CD1c-positive myeloid dendritic cell (primary cell): ENCODE measurements at regions not wholly inside any gene's neighbourhood (a gene's known extent, or its start where the extent isn't known, plus 50 kb on each side); places are given as distances from the start of the nearest gene placed in this dataset.

Source experiments
- DNase-seq: peaks from one replicate; pipeline ENCODE4 v3.0.0-alpha.2; 2016; ENCODE audit errors: extremely low spot score

DNA sequence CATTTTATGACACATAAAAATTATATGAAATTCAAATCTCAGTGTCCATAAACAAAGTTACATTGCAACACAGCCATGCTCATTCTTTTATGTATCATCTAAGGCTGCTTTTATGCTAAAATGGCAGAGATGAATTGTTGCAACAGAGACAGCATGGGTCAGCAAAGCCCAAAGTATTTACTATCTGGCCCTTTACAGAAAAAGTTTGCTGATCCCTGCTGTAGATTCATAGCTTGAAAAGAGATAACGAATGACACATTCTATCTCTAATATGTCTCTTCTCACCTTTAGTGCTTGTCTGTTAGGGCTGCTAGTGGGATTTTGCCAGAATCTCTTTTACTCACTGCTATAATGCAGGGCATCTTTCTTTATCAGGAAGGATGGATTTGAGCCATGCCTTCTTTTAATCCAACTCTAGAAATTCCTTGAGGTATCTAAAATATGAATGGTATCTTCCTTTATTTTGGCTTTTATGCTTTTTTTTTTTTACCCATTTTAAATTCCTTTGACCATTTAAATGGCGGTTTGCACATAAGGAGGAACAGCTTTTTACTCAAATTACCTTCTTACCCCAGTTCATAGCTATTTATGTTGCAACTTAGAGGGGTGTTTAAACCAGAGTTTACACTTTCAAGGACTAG lies 598.2 kb downstream of the PLPP3 start:
- DNase-seq: no peak

DNA sequence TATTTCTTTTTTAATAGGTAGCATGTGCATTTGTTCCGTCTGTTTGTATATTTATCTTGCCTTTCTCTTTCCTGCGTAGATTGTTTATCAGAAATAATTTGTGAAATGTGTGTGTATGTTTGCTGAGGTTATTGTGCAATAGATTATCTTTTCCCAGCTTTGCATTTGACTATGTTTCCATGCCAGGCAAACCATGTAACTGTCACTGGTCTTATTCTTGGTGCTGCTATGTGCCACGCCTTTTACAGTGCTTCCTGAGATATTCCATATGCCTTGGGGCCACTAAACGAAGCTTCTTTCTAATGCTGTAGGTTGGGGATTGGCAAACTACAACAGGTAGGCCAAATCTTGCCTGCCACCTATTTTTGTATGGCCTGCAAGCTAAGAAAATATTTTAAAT lies 598.8 kb downstream of the PLPP3 start:
- DNase-seq: no peak

DNA sequence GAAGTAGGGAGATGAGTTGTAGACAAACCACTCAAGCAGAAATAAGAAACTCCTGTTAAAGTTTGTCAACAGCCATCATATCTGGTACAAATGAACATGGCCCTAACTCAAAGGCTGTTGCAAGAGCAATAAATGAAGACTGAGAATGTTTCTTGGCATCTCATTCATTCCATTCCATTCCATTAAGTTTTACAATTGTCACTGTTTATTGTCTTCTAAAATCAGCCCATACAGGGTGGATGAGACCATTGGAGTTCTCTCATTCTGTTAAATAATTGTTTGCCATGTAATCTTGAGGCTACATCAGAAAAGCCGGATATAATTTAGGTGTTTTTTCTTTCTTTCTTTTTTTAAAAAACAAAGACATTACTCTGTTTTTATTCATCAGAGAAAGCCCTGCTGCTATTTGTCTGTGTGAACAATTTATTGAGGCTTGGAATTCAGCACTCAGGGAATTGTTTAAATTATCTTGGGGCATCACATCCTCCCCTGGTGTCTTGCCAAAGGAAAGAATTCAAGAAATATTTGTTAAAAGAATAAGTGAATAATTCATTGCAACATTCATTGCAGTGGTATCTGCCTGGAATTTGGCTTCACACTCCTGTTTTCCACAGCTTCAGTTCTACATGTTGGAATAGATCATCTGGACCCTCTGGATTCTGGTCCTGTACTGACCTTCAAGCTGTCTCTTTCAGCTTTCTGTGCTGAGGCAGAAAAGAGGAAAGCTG lies 604.5 kb downstream of the PLPP3 start:
- DNase-seq: no peak

DNA sequence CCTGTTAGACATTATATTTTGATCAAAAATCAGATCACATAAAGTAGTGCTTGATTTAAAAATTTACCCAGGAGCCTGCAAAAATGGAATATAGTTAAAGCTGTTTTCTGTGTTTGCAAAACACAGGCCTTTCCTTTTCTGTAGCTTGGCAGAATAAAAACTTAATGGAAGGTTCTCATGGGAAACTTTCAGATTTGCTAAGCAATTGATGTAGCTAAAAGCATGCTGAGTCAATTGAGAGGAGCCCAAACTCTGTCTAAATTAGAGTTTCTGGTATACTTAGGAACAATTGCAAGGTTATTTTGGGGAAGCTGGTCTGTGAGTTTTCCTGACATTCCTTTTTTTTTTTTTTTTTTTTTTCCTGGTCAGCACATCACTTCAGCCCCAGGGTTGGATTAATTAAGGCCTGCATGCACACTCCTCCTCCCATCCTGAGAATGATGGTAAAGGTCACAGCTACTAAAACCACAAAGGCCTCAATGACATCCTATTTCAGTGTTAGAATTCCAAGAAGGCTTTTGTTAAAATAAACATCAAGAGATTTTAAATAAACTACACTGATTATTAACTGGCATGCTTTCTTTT lies 608.7 kb downstream of the PLPP3 start:
- DNase-seq: no peak

DNA sequence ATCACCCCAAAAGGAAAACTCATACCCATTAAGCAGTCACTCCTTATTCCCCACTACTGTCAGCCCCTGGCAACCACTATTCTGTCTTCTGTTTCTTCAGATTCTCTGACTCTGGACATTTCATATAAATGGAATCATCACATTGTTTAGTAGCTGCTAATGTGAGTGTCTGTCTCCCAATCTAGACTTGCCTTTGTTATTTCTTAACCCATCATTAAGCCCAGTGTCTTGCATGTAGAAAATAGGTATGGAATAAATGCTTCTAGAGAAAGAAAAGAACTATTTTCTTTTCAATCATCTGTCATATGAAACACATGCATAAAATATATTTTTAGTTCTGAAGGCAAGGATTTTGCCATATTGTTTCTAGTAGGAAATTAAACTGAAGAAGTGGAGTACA lies 610.0 kb downstream of the PLPP3 start:
- no peak for DNase-seq

DNA sequence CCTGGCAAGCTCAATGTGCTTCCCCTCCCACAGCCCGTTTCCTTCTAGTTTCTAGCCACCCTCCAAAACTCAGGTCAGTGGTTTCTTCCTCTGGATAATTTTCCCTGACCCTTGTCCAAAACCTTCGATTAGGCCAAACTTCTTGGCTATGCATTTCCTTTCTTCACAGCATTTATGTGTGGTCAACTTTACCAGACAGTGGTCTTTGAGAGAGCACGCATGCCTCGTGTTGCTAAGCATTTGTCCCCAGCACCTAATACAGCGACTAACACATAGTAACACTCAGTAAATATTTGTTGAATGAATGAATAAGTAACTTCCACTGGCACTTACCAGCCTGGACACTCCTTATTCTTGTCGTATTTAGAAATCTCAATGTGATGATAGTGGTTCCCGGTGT lies 610.7 kb downstream of the PLPP3 start:
- DNase-seq: no peak

DNA sequence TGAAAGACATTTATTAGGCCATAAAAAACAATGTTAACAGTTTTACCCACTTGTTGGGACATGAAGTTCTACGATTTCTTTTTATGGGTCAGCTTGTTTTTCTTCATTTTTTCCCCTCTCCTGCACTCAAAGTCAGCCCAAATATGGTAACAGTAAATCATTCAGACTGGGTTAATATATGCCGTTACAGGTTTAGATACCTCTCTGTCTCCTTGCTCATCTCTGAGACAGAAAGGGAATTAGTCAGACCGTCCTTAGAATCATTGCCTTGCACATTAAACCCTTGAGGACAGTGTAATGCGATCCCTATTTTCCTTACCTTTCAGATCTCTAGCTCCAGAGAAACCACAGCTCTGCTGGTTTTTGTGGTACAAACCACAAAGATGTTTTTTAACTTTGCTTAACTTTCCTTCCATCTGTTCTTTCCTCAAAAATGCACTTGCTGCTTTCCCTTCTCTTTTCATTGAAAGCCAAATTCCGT lies 613.3 kb downstream of the PLPP3 start:
- no peak for DNase-seq

DNA sequence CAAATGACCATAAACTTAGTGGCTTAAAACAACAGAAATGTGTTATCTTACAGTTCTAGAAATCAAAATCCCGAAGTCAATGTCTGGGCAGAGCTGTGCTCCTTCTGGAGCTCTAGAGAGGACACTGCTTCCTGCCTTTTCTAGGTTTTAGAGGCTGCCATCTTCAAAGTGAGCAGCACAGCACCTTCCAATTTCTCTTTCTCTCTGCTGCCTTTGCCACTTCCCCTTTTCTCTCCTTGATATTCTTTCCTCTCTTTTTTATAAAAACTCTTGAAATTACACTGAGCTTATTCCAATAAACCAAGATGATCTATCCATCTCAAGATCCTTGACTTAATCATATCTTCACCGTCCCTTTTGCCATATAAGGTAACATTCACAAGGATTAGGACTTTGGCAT lies 616.9 kb downstream of the PLPP3 start:
- DNase-seq: no peak

DNA sequence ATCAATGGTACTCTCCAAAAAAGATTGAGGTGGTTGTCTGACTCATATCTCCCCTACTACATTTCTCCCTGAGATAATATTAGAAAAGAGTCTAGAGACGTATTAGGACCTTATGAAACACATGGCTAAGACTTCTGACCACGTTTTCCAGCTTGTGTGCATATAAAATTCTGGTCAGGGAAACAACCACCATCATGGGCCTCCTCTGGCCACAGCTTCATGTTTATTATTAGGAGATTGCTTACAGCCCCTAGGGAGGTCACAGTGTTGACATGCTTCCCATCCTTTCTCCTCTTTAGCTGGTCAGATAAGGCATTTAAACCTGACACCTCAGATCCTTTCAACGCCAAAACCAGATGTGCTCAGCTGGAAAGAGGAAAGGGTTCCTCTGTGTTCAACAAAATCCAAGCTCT lies 620.2 kb downstream of the PLPP3 start:
- no peak for DNase-seq

DNA sequence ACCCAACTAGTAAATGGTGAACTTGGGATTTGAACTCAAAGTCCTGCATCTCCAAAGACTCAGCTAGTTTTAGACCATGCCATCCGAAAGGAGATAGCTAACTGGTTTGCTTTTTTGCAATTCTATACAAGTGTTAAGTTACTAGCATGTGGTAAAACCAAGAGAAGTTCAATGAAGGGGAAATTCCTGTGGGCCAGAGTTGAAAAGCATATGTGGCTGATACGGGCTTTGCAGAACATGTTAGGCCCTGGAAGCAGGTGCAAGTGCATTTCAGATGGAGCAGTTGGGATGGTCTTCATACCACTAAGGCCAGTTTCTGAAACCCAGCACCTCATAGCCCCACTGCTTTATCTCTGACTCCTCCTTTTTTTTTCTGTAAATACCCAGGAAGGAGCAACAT lies 620.9 kb downstream of the PLPP3 start:
- no peak for DNase-seq

DNA sequence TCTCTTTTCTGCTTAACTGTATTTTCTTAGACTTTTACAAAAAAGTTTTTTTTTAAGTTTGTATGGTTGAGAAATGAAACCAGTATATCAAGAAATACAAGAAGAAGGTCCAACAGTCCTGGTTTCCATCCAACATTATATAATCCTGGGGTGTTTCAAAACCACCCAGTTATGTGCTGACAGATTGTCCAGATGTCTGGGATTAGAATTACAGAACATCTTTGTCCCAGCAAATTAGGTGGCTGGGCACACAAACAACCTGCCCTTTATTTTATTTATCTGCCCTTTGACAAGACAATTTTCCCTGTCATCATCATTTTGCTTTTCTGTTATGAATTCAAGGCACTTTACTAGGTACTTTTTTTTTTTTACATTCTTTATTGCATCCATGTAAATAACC lies 622.1 kb downstream of the PLPP3 start:
- no peak for DNase-seq

DNA sequence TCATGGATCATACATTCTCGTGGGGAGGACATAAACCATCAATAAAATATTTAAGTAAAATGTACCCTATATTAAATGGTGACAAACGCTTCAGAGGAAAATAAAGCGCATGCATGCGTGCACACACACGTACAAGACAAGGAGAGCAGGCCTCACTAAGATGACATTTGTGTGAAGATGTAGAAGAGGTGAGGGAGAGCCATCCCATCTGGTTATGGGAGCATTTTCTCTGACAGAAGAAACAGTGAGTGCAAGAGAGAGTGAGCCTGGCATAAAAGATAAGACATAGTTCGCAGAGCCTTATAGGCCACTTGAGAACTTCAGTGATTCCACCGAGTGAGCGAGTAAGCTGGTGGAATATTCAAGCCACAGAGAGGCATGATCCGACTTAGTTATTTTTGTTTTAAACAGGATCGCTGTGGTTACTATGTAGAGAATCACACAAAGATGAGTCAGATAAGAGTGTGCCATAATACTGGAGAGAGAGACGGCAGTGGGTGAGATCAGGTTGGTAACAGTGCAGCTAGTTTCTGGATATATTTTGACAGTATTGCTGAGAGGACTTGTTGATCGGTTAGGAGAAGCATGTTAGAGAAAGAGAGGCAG lies 624.2 kb downstream of the PLPP3 start:
- DNase-seq: no peak

DNA sequence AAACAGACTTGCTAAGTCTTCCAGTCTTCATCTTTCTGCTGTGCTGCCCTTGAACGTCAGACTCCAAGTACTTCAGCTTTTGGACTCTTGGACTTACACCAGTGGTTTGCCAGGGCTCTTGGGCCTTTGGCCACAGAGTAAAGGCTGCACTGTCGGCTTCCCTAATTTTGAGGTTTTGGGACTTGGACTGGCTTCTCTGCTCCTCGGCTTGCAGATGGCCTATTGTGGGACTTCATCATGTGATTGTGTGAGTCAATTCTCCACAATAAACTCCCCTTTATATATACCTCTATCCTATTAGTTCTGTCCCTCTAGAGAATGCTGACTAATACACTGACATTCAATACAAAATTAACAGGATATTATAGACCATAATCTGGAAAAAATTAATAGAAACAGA lies 628.1 kb downstream of the PLPP3 start:
- no peak for DNase-seq

DNA sequence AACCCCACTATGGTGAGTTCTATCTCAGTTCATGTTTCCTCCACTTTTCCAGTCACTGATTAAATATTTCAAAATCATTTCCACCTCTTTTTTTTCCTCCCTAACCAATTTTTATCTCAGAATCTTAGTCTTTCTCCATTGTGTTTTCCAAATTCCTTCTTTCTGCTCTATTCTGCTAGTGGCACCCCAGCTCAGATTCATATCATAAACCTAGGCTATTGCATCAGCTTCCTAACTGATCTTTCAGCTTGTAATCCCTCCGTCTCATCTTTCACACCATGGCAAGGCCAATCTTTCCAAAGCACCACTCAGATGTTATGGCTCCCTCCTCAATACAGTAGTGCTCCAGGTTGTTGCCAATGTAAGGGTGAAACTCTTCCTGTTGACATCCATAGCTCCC lies 631.9 kb downstream of the PLPP3 start:
- DNase-seq: no peak

DNA sequence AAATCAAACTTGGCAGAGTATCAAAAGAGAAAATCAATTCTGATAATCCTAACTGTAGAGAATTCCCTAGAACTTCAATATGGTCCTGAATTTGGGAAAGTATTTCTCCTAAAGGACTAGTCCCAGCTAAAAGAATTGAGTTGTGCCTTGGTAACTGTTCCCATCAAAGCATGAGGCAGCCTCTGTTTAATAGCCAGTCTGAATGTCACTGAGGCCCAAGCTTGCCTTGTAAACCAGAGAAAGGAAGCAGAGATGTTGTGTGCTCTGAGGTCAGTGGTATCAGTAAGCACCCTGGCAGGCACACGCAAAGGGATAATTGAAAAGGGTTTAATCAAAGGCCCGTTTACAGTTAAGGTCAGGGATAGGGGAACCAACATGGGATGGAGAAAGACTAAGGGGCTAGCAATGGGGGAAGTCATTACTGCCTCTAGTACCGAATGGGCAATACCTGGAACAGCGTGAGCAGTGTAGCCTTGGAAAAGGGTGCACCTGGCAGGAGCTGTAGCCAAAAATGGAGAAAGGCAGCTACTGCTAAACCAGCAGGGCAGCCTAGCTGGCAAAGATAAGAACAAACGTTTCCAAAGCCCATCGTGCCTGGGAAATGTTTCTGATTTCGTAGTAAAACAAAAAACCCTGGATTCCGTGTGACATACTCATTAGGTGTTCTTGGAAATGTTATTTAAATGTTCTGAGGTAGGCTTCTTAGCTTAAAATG lies 635.5 kb downstream of the PLPP3 start:
- DNase-seq: no peak

DNA sequence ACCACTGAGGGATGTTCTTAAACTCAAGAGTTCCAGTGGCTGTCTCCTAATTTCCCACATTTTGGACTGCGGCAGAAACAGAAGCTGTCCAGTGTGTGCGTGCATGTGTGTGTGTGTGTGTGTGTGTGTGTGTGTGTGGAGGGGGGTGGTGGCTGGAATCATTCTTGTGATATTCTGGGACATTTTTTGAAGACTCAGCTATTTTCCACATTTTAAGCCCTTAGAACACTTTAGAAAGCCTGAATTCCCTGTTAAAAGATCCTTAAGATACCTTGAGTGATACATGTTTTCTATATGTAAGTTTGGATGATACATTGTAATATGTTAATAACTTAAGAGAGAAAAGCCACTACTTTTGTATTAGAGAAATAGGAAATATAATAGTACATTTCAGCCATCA lies 636.4 kb downstream of the PLPP3 start:
- DNase-seq: no peak

DNA sequence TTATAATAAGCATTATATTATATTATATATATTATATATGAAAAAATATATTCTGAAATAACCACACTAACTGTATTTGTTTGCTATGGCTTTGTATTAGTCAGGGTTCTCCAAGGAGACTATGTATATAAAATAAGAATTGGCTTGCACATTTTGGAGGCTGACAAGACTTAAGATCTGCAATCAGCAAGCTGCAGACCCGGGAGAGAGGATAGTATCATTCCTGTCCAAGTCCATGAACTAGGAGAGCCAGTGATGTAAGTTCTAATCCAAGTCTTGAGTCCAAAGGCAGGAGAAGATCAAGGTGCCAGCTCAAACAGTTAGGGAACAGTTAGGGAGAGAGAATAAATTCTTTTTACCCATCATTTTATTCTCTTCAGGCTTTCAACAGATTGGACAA lies 639.5 kb downstream of the PLPP3 start:
- no peak for DNase-seq

DNA sequence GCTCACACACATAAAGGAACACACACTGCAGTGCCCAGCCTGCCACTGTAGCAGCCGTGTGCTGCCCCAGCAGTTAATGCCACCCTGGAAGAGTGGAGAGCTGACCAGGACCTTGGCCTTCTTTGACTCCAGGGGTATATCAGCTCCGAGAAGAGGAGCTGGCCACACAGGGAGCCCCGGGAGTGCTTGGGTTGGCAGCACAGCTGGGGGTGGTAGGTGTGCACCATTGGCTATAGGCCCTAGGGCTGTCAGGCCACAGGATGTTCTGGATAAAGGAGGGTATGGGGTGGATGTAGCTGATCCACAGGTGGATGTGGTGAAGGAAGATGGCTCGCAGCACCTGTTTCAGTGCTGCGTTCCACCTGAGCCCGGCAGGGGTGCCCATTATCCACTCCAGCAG lies 640.5 kb downstream of the PLPP3 start:
- no peak for DNase-seq

DNA sequence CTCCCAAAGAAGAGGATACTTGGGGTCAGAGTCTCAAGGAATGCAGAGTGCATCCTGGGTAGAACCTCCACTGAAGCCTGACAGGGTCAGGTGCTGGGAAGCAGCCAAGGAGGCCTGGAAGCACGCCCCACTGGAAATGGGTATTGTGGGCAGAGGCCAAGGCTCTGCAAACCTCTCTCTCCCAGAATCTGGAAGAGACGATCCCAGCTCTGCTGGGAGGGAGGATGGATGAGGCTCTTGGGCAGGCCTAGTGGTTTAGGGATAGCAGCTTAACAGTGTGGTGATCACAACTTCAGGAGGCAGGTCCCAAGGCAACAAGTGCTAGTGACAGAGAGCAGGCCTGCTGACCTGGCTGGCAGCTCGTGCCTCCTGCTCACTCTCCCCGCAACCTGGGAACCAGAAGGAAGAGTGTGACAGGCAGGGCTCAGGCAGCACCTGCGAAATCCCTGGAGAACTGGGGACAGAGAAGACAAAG lies 641.0 kb downstream of the PLPP3 start:
- DNase-seq: no peak

DNA sequence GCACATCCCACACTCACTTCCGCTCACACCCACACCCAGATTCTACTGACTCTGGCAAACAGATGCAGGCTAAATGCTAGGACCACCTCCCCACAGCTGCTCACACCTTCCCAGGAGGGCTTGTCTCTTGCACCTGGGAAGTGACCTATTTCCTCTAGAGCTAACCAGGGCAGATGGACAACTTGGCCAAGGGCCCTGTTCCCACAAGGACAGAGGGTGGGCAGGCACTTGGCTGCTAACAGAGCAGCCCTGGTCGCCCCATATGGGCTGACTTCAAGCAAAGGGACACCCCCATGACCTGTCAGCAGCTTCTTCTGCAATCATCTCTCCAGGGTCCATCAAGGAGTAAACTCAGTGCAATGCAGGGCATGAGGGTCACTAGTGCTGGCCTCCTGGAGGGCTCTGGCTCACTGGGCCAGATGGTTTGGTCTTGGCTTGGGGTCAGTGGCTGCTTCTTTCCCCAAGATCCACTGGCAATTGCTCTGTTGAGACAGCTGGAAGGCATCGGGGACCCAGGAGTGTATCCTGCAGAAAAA lies 641.5 kb downstream of the PLPP3 start:
- no peak for DNase-seq

DNA sequence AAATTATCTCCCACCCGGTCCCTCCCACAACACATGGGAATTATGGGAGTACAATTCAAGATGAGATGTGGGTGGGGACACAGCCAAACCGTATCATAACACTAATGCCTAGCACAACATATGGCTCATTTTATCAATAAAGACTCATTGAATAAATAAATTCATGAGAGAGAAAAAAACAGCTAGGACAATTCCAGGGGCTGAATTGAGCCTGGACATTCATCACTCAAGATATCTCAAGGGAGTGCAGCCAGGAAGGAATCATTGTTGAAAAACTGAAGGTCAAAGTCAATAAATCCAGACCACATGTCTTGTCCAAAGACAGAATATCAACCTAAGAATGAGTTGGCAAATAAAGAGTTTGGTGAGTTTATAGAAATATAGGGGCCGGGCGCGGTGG lies 644.1 kb downstream of the PLPP3 start:
- no peak for DNase-seq

DNA sequence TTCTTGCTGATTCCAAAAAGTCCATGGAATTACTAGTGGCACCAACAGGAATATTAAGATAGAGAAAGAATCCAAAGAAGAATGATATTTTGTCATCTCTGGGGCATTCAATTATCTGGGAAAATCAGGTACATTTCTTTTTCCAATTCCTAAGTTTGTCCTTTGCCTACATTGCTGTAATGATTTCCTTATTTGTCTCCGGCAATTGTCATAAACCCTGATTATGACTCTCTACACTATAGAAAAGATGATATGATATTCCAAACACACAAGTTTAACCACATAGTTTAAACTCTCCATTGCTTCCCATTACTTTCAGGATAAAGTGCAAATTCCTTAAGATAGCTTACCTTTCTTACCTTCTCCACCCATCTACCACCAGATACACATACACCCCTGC lies 647.0 kb downstream of the PLPP3 start:
- DNase-seq: no peak
